MM.1S (cell line): ENCODE measurements at regions not wholly inside any gene's neighbourhood (a gene's known extent, or its start where the extent isn't known, plus 50 kb on each side); places are given as distances from the start of the nearest gene placed in this dataset.

ENCODE experiments used
- DNase-seq: peaks from one replicate; pipeline ENCODE4 v3.0.0-alpha.2; 2015
- H2AFZ ChIP-seq: fragments of 300-600 bp; sonication (generic); 2 replicates; pipeline ENCODE4 v1.6.0; 2016; ENCODE audit warnings: antibody characterized with exemption, low read length
- H3F3A ChIP-seq: fragments of 300-600 bp; sonication (generic); 2 replicates; pipeline ENCODE4 v1.6.1; 2016; ENCODE audit warnings: mild to moderate bottlenecking, antibody characterized with exemption, low read length, moderate library complexity, mixed read lengths; ENCODE audit not compliant: insufficient read depth
- H3K27ac ChIP-seq: fragments of 300-600 bp; sonication (generic); 2 replicates; pipeline ENCODE4 v1.5.1; 2016; ENCODE audit warnings: mild to moderate bottlenecking, low read length
- H3K27me3 ChIP-seq: fragments of 300-600 bp; sonication (generic); replicated peaks from 2 replicates; pipeline ENCODE4 v1.6.0; 2016; ENCODE audit warnings: low read length; ENCODE audit not compliant: insufficient read depth
- H3K36me3 ChIP-seq: fragments of 300-600 bp; sonication (generic); replicated peaks from 2 replicates; pipeline ENCODE4 v1.6.1; 2016; ENCODE audit warnings: mild to moderate bottlenecking, low read length, mixed read lengths; ENCODE audit not compliant: insufficient read depth
- H3K4me1 ChIP-seq: fragments of 300-600 bp; sonication (generic); 2 replicates; pipeline ENCODE4 v1.6.1; 2016; ENCODE audit warnings: low read length, mixed read lengths
- H3K4me2 ChIP-seq: fragments of 300-600 bp; sonication (generic); 2 replicates; pipeline ENCODE4 v1.6.0; 2016; ENCODE audit warnings: low read depth, low read length
- H3K4me3 ChIP-seq: fragments of 300-600 bp; sonication (generic); 2 replicates; pipeline ENCODE4 v1.5.1; 2016; ENCODE audit warnings: low read length, mixed read lengths
- H3K79me2 ChIP-seq: fragments of 300-600 bp; sonication (generic); 2 replicates; pipeline ENCODE4 v1.6.1; 2016; ENCODE audit warnings: mixed run types, low read length, mixed read lengths
- H3K9ac ChIP-seq: fragments of 300-600 bp; sonication (generic); 2 replicates; pipeline ENCODE4 v1.6.1; 2016; ENCODE audit warnings: low read length, mixed read lengths
- H3K9me2 ChIP-seq: fragments of 300-600 bp; sonication (generic); replicated peaks from 2 replicates; pipeline ENCODE4 v1.6.1; 2016; ENCODE audit warnings: mild to moderate bottlenecking, low read length, mixed read lengths; ENCODE audit not compliant: insufficient read depth
- H3K9me3 ChIP-seq: fragments of 300-600 bp; sonication (generic); replicated peaks from 2 replicates; pipeline ENCODE4 v1.6.1; 2016; ENCODE audit warnings: mild to moderate bottlenecking, low read length, mixed read lengths; ENCODE audit not compliant: insufficient read depth
- H4K20me1 ChIP-seq: fragments of 300-600 bp; sonication (generic); 2 replicates; pipeline ENCODE4 v1.6.1; 2016; ENCODE audit warnings: mild to moderate bottlenecking, low read length, moderate library complexity, mixed read lengths; ENCODE audit not compliant: insufficient read depth
- CTCF ChIP-seq: fragments of 300-600 bp; sonication (generic); IDR thresholded peaks from 2 replicates; pipeline ENCODE4 v1.5.1; 2016; ENCODE audit warnings: antibody characterized with exemption, low read length, mixed read lengths
- EZH2 ChIP-seq: fragments of 300-600 bp; sonication (generic); optimal IDR thresholded peaks from 2 replicates; pipeline ENCODE3; 2017; ENCODE audit warnings: low read depth, mild to moderate bottlenecking, antibody characterized with exemption, low read length, mixed read lengths
- EZH2phosphoT487 ChIP-seq: fragments of 300-600 bp; sonication (generic); IDR thresholded peaks from 2 replicates; pipeline ENCODE4 v1.6.1; 2018; ENCODE audit warnings: antibody characterized with exemption, low read length

GRCh38 chr6:40125680-40126394 lies 191.6 kb upstream of the MOCS1 start:
- Histone ChIP-seq H3K9me2 (no peaks in the 10 kb centered on the region), H3K36me3 (no peaks in the 10 kb centered on the region), H2AFZ (no peak overlapping the region), H3K4me1 (no peaks in the 10 kb centered on the region), H3K9ac (no peak overlapping the region), H4K20me1 (no peaks in the 10 kb centered on the region), H3K27ac (no peak overlapping the region), H3K4me3 (no peak overlapping the region), H3K4me2 (no peak overlapping the region), H3F3A (no peaks in the 10 kb centered on the region), H3K79me2 (no peaks in the 10 kb centered on the region), H3K9me3 (no peaks in the 10 kb centered on the region), H3K27me3 (no peaks in the 10 kb centered on the region)
- DNase-seq = no peak
- TF ChIP-seq EZH2phosphoT487 = no peak
- TF ChIP-seq CTCF = no peak
- no peak for TF ChIP-seq EZH2

- no peaks in the 10 kb centered on the region for H4K20me1 ChIP-seq
- DNase-seq = no peak
- no peaks in the 10 kb centered on the region for H3K4me1 ChIP-seq
- no peak overlapping the region for H3K4me2 ChIP-seq
- no peaks in the 10 kb centered on the region for H3K9me3 ChIP-seq
- no peak overlapping the region for H3K9ac ChIP-seq
- no peak overlapping the region for H3K4me3 ChIP-seq
- TF ChIP-seq CTCF (no peak), EZH2phosphoT487 (no peak), EZH2 (no peak)
- no peaks in the 10 kb centered on the region for H3K36me3 ChIP-seq
- H2AFZ ChIP-seq = no peak overlapping the region
- H3K27ac ChIP-seq = no peak overlapping the region
- H3F3A ChIP-seq = no peaks in the 10 kb centered on the region
- H3K27me3 ChIP-seq = no peaks in the 10 kb centered on the region
- no peaks in the 10 kb centered on the region for H3K79me2 ChIP-seq
- no peaks in the 10 kb centered on the region for H3K9me2 ChIP-seq
Observed at GRCh38 chr6:40124924-40125323, 190.7 kb upstream of the MOCS1 start.

- no peaks in the 10 kb centered on the region for H4K20me1 ChIP-seq
- no peak overlapping the region for H3K4me2 ChIP-seq
- no peaks in the 10 kb centered on the region for H3K9me2 ChIP-seq
- no peak overlapping the region for H3K27ac ChIP-seq
- H3K4me1 ChIP-seq = no peaks in the 10 kb centered on the region
- no peak overlapping the region for H3K9ac ChIP-seq
- no peaks in the 10 kb centered on the region for H3K27me3 ChIP-seq
- no peak overlapping the region for H3K4me3 ChIP-seq
- H2AFZ ChIP-seq = no peak overlapping the region
- no peaks in the 10 kb centered on the region for H3K9me3 ChIP-seq
- no peaks in the 10 kb centered on the region for H3K79me2 ChIP-seq
- no peak for TF ChIP-seq EZH2
- TF ChIP-seq EZH2phosphoT487 = no peak
- TF ChIP-seq CTCF = no peak
- H3F3A ChIP-seq = no peaks in the 10 kb centered on the region
- no peaks in the 10 kb centered on the region for H3K36me3 ChIP-seq
- no peak for DNase-seq
Observed at GRCh38 chr6:40116832-40117231, 182.6 kb upstream of the MOCS1 start.
